A549 (cell line): ENCODE measurements at regions not wholly inside any gene's neighbourhood (a gene's known extent, or its start where the extent isn't known, plus 50 kb on each side); places are given as distances from the start of the nearest gene placed in this dataset.

ENCODE experiments used
- CTCF ChIP-seq: fragments of >200 bp; sonication (Bioruptor Twin); formaldehyde crosslinking; IDR thresholded peaks from 3 replicates; pipeline ENCODE4 v1.5.1; 2016
- TF ChIP-seq, protein P1 (sequence below): fragments of 450-650 bp; IDR thresholded peaks from 2 replicates; pipeline ENCODE4 v1.6.1; 2014; ENCODE audit warnings: antibody characterized with exemption

- TF ChIP-seq CTCF: no peak
- TF ChIP-seq, protein P1, sequence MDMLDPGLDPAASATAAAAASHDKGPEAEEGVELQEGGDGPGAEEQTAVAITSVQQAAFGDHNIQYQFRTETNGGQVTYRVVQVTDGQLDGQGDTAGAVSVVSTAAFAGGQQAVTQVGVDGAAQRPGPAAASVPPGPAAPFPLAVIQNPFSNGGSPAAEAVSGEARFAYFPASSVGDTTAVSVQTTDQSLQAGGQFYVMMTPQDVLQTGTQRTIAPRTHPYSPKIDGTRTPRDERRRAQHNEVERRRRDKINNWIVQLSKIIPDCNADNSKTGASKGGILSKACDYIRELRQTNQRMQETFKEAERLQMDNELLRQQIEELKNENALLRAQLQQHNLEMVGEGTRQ: no peak
These were observed 175.0 kb downstream of the CTH start for GRCh38 chr1:70586046-70586445.
